H4 (cell line): ENCODE measurements at regions not wholly inside any gene's neighbourhood (a gene's known extent, or its start where the extent isn't known, plus 50 kb on each side); places are given as distances from the start of the nearest gene placed in this dataset.
"Not testable (repeated sequence)": the region's sequence is repeated elsewhere in the genome, so short reads cannot be mapped to it uniquely, and the experiment has no call there.

ENCODE experiments used
- DNase-seq: peaks from one replicate; pipeline ENCODE4 v3.0.0-alpha.2; 2015; ENCODE audit warnings: low spot score

- DNase-seq = no peak
Measured at GRCh38 chr5:68067976-68068603, 147.5 kb upstream of the PIK3R1 start.

- no peak for DNase-seq
Measured at GRCh38 chr5:68067291-68067690, 148.3 kb upstream of the PIK3R1 start.

GRCh38 chr5:68066277-68066955 lies 149.1 kb upstream of the PIK3R1 start:
- DNase-seq = no peak

GRCh38 chr5:68065321-68065720 lies 150.2 kb upstream of the PIK3R1 start:
- DNase-seq = not testable (repeated sequence)

GRCh38 chr5:68060382-68060781 lies 155.2 kb upstream of the PIK3R1 start:
- no peak for DNase-seq

GRCh38 chr5:68057191-68057590 lies 158.4 kb upstream of the PIK3R1 start:
- no peak for DNase-seq

DNA sequence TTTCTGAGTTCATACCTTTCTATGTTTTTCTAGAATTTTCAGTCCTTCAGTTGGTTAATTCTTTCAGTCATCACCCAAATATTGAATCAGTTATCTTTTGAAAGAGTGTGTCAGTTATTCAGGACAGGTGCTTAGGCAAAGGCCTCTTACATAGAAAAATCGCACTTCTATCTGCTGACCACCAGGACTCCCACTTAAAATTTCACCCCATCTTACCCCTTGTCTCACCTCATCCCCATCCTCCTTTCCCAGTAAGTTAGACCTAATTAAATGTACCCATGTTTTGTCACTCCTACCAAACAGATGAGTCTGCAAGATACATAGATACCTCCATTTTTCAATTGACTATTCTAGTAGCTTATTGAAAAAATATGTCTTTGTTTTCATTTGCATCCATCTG lies 159.9 kb upstream of the PIK3R1 start:
- no peak for DNase-seq

- DNase-seq = no peak
Measured at GRCh38 chr5:68054638-68055037, 160.9 kb upstream of the PIK3R1 start.

GRCh38 chr5:68053202-68053601 lies 162.4 kb upstream of the PIK3R1 start:
- no peak for DNase-seq

DNA sequence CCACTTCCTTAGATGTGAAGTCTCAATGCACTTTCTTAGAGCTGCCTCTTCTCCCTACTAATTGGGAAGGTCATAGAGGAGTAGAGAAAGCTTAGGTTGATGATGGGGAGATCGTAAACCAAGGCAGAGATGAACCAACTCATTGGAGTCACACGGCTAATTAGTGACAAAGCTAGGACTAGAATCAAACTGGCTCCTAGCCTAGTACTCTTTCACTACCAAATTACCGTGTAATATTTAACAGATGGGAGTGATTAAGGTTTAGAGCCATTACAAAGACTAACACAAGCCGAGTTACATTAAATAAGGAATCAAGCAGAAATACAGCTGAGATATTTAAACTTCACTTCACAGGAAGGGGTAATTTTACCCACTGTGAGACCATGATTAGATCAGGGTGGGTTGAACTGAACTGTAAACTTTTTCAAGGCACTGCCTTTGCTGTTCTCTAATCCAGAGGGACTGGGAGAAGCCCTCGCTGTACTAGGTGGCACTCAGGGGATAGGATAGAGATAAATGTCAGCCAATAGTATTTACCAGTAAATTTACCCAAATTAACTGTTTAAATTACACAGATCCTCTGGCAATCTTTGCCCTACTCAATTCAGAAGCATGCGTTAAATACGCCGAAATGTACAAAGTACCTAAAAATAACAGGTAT lies 166.4 kb upstream of the PIK3R1 start:
- DNase-seq = no peak

DNA sequence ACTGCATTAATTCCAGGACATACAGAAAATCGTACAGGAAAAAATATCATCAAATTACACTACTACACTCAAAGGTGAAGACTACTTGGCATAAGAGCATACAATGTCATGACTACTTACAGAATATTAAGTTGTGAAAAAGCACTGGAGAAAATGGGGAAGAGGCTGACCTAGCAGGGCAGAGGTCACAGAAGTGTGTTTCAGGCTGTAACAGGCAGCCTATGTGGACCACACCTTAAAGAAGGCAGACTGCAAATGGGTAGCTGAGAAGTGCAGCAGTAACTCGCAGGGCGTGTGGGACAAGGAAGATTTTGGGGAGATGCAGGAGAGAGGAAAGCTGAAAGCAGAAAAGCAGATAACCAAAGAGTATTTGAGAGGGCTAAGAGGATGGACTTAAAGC lies 167.0 kb upstream of the PIK3R1 start:
- no peak for DNase-seq

- not testable (repeated sequence) for DNase-seq
Measured at GRCh38 chr5:68048054-68048453, 167.5 kb upstream of the PIK3R1 start.

DNA sequence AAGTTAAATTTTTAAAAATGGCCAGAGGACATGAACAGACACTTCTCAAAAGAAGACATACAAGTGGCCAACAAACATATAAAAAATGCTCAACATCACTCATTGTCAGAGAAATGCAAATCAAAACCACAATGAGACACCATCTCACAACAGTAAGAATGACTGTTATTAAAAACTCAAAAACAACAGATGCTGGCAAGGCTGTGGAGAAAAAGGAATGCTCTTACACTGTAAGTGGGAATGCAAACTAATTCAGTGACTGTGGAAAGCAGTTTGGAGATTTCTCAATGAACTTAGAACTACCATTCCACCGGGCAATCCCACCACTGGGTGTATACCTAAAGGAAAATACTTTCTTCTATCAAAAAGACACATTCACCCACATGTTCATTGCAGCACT lies 168.5 kb upstream of the PIK3R1 start:
- DNase-seq = no peak

DNA sequence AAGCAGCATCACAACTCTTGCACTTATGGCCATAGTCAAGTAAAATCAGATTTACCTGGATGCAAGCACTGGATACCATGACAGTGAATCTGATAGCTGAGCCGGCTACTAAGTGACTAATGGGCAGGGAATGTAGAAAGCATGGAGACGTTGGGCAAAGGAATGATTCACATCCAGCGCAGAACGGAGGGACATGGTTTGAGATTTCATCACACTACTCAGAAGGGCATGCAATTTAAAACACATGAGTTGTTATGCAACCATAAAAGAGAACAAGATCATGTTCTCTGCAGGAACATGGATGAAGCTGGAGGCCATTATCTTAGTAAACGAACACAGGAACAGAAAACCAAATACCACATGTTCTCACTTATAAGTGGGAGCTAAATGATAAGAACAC lies 169.1 kb upstream of the PIK3R1 start:
- DNase-seq = peak; percentile 92

DNA sequence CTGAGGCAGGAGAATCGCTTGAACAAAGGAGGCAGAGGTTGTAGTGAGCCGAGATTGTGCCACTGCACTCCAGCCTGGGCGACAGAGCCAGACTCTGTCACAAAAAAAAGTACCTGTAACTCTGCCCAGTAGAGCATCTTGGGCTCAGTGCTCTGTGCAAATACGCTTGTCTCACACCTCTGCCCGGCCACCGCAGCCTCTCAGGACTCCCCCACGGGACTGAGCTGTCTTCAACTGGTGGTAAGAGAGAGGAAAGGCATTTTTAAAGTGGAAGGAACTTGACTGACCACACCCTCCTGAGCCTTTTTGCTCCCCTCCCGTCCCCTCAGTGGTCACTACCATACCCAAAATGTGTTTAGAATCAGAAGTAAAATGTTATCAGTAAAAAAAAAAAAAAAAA lies 174.3 kb upstream of the PIK3R1 start:
- no peak for DNase-seq

DNA sequence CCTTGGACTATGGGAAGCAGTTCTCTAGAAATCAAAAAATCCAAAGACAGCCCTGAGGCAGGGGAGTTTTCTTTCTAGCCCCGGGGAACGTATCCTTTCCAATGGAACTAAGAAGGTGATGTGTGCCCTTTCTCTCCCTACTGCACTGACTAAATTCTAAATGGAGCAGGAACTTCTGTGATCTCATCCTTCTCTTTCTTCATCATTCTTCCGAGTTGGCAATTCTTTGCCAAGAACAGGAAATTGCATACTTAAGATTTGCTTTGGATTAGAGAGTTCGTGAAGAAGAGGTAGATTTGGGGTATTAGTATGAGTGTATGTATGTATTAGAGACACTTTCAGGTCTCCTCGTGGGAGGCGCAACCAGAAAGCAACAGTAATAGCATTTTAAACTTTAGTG lies 178.0 kb upstream of the PIK3R1 start:
- DNase-seq = no peak

GRCh38 chr5:68033961-68034571 lies 181.5 kb upstream of the PIK3R1 start:
- DNase-seq = no peak

DNA sequence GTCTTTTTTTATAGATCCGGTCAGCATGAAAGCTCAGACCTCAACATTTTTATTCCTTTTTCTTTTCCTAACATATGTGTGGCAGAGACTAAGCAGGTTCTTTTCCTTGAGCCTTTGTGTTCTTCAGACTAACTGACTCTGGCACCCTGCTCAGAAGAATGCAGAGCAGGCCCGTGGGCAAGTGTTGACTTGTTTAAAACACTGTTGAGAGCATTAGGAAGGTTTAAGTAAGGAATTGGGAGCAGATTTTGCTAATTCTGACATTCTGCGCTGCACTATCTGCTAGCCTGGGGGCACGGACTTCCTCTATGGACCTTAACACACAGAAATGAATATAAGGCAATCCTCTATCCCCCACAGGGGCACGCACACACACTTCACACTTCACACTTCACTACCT lies 182.5 kb upstream of the PIK3R1 start:
- no peak for DNase-seq

DNA sequence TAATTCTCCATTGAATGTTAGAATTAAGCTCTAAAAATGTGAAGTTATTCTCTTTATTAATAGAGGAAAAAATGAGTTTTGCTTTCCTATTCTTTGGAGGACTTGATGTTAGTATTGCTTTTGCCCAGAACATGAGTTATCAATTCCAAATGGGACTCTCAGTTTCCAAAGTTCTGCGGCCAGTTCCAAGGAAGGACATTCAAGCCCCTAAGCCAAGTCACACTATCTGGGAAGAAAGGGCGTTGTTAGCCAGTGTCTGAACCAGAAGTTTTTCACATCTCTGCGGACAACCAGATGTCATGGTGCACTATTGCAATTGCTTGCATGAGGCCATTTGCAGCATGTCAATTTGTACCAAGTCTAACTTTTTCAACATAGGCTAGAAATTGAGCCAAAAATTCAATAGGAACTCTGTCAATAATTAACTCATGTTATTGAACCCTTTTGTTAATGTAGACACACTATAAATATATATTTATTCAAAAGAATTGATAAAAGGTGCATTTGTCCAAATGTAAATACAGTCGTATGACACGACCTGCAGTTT lies 183.3 kb upstream of the PIK3R1 start:
- DNase-seq = no peak

DNA sequence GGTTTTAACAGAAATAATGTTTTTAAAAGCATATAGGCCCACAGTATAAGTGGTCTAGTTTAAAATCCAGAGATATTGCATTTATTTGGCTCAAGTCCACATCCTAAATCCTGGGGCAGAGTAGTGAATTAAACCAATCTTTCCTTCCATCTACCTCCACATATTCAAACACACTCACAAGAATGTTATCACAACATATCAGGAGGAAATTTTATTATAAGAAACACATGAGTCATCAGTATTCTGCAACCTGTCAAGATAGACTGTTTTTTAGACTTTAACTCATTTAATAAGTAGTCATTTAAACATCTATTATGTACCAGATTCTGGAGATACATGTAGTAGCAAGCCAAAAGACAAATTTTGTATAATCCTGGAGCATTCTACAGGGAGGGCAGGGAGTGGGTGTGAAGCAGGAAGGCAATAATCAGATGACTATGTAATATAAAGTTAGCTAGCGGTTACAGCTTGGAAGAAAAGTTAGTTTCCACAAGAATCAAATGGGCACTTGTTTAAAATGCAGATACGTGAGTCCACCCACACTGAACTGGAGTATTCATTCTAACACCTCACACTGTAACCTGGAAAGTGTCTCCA lies 187.3 kb upstream of the PIK3R1 start:
- no peak for DNase-seq

DNA sequence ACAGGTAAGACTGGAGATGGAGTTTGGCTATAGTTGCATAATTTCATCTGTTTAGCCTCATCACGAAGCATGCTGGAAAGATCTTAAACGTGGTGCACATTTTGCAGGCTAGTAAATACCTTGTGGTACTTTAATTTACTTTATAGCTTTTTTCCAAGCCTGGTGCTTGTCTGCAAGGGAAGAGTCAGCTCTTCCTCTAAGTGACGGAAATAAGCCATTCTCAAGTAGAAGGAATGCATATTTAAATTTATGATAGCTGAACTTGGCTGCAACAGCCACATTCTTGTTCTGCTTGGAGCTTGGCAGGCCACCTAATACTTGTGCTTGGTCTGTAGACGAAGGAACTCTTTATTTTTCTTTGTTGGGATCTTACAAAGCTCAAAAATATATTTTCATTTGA lies 188.0 kb upstream of the PIK3R1 start:
- peak; percentile 68 for DNase-seq
